H1 (cell line): ENCODE measurements at regions not wholly inside any gene's neighbourhood (a gene's known extent, or its start where the extent isn't known, plus 50 kb on each side); places are given as distances from the start of the nearest gene placed in this dataset.

Experiments
- CTCF ChIA-PET: fragments of 300-600 bp; sonication (Branson Sonifier 250); formaldehyde crosslinking; loops from one replicate; lab custom pipeline; 2021; ENCODE audit not compliant: partially characterized antibody; lab: Charles Lee
- POLR2A ChIA-PET: fragments of 300-600 bp; sonication (Branson Sonifier 250); formaldehyde crosslinking; loops from one replicate; lab custom pipeline; 2021; ENCODE audit warnings: inconsistent platforms; ENCODE audit not compliant: partially characterized antibody; lab: Charles Lee
- DNase-seq, 2 experiments: peaks; one replicate each; pipeline versions ENCODE4 v3.0.0 to v3.0.0-alpha.2; 2010 to 2022; ENCODE audit warnings: low spot score in 2 of 2, low read depth in 1 of 2, mixed read lengths in 1 of 2
- FAIRE-seq: peaks from 2 replicates; lab custom pipeline; 2011; peaks lifted over from hg19 to GRCh38; lab: Jason Lieb, UNC
- H2AFZ ChIP-seq: 2 replicates; pipeline ENCODE4 v1.8.1; 2012; ENCODE audit warnings: low read length, inconsistent platforms
- H2AK5ac ChIP-seq: 2 replicates; pipeline ENCODE4 v1.6.1; 2013; ENCODE audit warnings: low read depth, low read length
- H2BK120ac ChIP-seq: replicated peaks from 2 replicates; pipeline ENCODE3; 2013; ENCODE audit warnings: low read depth, low read length, inconsistent platforms
- H2BK12ac ChIP-seq: 2 replicates; pipeline ENCODE4 v1.6.1; 2013; ENCODE audit warnings: low read depth, low read length
- H2BK15ac ChIP-seq: 2 replicates; pipeline ENCODE4 v1.6.1; 2013; ENCODE audit warnings: low read length
- H2BK20ac ChIP-seq: 2 replicates; pipeline ENCODE4 v1.6.1; 2013; ENCODE audit warnings: low read length
- H2BK5ac ChIP-seq: 2 replicates; pipeline ENCODE4 v1.6.1; 2013; ENCODE audit warnings: low read depth, low read length
- H3K14ac ChIP-seq: 2 replicates; pipeline ENCODE4 v1.6.1; 2013; ENCODE audit warnings: inconsistent platforms; ENCODE audit not compliant: insufficient read length
- H3K18ac ChIP-seq: 2 replicates; pipeline ENCODE4 v1.6.1; 2013; ENCODE audit warnings: low read length; ENCODE audit errors: extremely low read depth
- H3K23ac ChIP-seq: 2 replicates; pipeline ENCODE4 v1.6.1; 2013; ENCODE audit warnings: inconsistent platforms; ENCODE audit not compliant: insufficient read length
- H3K23me2 ChIP-seq: 2 replicates; pipeline ENCODE4 v1.6.1; 2013; ENCODE audit warnings: low read depth, low read length
- H3K27ac ChIP-seq: 2 replicates; pipeline ENCODE4 v1.6.1; 2011; ENCODE audit warnings: low read depth, low read length, inconsistent platforms
- H3K27me3 ChIP-seq, 4 experiments: replicated peaks in 1 of 4; 1 replicate in 1 of 4; 2 replicates in 3 of 4; pipeline versions ENCODE4 v1.6.1 to v1.8.1; 2011 to 2013; ENCODE audit warnings: low read length in 3 of 4, mild to moderate bottlenecking in 3 of 4, inconsistent platforms in 2 of 4, mixed read lengths in 2 of 4, moderate library complexity in 1 of 4; ENCODE audit not compliant: control insufficient read depth in 3 of 4, insufficient read depth in 3 of 4; ENCODE audit errors: extremely low read depth in 1 of 4
- H3K36me3 ChIP-seq, 4 experiments: 2 replicates each; pipeline versions ENCODE4 v1.6.1 to v1.8.1; 2011 to 2013; ENCODE audit warnings: mild to moderate bottlenecking in 4 of 4, low read length in 3 of 4, moderate library complexity in 2 of 4, control low read depth in 1 of 4, inconsistent platforms in 1 of 4; ENCODE audit not compliant: insufficient read depth in 4 of 4, control insufficient read depth in 2 of 4
- H3K4ac ChIP-seq: replicated peaks from 2 replicates; pipeline ENCODE3; 2013; ENCODE audit warnings: low read length, low read depth, mixed read lengths, inconsistent platforms; ENCODE audit not compliant: insufficient read length
- H3K4me1 ChIP-seq, 4 experiments: replicated peaks in 1 of 4; 1 replicate in 1 of 4; 2 replicates in 3 of 4; pipeline versions ENCODE4 v1.6.1 to v1.8.1; 2011 to 2013; ENCODE audit warnings: low read length in 3 of 4, inconsistent platforms in 2 of 4, mixed read lengths in 1 of 4; ENCODE audit not compliant: insufficient read depth in 4 of 4, control insufficient read depth in 3 of 4
- H3K4me2 ChIP-seq, 2 experiments: 2 replicates each; pipeline versions ENCODE4 v1.6.1 to v1.8.1; 2011 to 2013; ENCODE audit warnings: low read depth in 2 of 2, low read length in 2 of 2, control low read depth in 1 of 2, inconsistent platforms in 1 of 2, mild to moderate bottlenecking in 1 of 2; ENCODE audit not compliant: insufficient read depth in 1 of 2
- H3K4me3 ChIP-seq, 4 experiments: fragments of 200-600, 300-600 bp in 1 of 4; sonication (generic), shearing (Covaris generic), sonication (Bioruptor Twin) in 1 of 4; 2 replicates each; pipeline versions ENCODE4 v1.5.1 to v1.8.1; 2011 to 2016; ENCODE audit warnings: low read length in 4 of 4, low read depth in 3 of 4, control low read depth in 2 of 4, inconsistent platforms in 2 of 4, mild to moderate bottlenecking in 2 of 4, mixed read lengths in 1 of 4, moderate library complexity in 1 of 4; ENCODE audit not compliant: insufficient read depth in 2 of 4; ENCODE audit errors: extremely low read depth in 1 of 4
- H3K56ac ChIP-seq: replicated peaks from 2 replicates; pipeline ENCODE3; 2013; ENCODE audit warnings: low read depth, mild to moderate bottlenecking, mixed read lengths, low read length, inconsistent platforms; ENCODE audit not compliant: insufficient read length
- H3K79me1 ChIP-seq: 2 replicates; pipeline ENCODE4 v1.6.1; 2013; ENCODE audit warnings: low read depth, low read length, control low read depth
- H3K79me2 ChIP-seq, 2 experiments: 2 replicates each; pipeline versions ENCODE4 v1.6.1 to v1.8.1; 2012 to 2013; ENCODE audit warnings: low read length in 2 of 2, mild to moderate bottlenecking in 2 of 2, inconsistent platforms in 1 of 2; ENCODE audit not compliant: insufficient read depth in 2 of 2, control insufficient read depth in 1 of 2
- H3K9ac ChIP-seq, 4 experiments: replicated peaks in 1 of 4; 1 replicate in 1 of 4; 2 replicates in 3 of 4; pipeline versions ENCODE4 v1.6.1 to v1.8.1; 2011 to 2013; ENCODE audit warnings: low read depth in 3 of 4, low read length in 3 of 4, control low read depth in 2 of 4, mild to moderate bottlenecking in 2 of 4, moderate library complexity in 2 of 4, inconsistent platforms in 1 of 4; ENCODE audit errors: extremely low read depth in 1 of 4
- H3K9me3 ChIP-seq, 2 experiments: 2 replicates each; pipeline versions ENCODE4 v1.6.1 to v1.8.1; 2012 to 2013; ENCODE audit warnings: mild to moderate bottlenecking in 2 of 2, moderate library complexity in 2 of 2, control low read depth in 1 of 2, inconsistent platforms in 1 of 2, low read depth in 1 of 2, low read length in 1 of 2, mixed read lengths in 1 of 2; ENCODE audit not compliant: insufficient read depth in 2 of 2
- H4K20me1 ChIP-seq, 2 experiments: replicated peaks in 1 of 2; 2 replicates each; pipeline versions ENCODE3 to v1.8.1; 2011 to 2013; ENCODE audit warnings: inconsistent platforms in 2 of 2, low read length in 2 of 2, mild to moderate bottlenecking in 1 of 2; ENCODE audit not compliant: insufficient read depth in 2 of 2, control insufficient read depth in 1 of 2
- H4K5ac ChIP-seq: 2 replicates; pipeline ENCODE4 v1.6.1; 2013; ENCODE audit warnings: low read length, low read depth, mixed read lengths, inconsistent platforms; ENCODE audit not compliant: insufficient read length
- H4K8ac ChIP-seq: 2 replicates; pipeline ENCODE4 v1.8.0; 2013; ENCODE audit warnings: mild to moderate bottlenecking, moderate library complexity, low read length, inconsistent platforms; ENCODE audit not compliant: insufficient read depth; ENCODE audit errors: extremely low read depth
- H4K91ac ChIP-seq: replicated peaks from 2 replicates; pipeline ENCODE3; 2013; ENCODE audit warnings: low read length, mixed read lengths, inconsistent platforms; ENCODE audit not compliant: insufficient read length
- HDAC6 ChIP-seq: IDR thresholded peaks from one replicate; pipeline ENCODE4 v1.7.1; 2012; ENCODE audit warnings: low read depth, mild to moderate bottlenecking, inconsistent platforms, low read length, moderate library complexity
- SIX5 ChIP-seq: IDR thresholded peaks from 2 replicates; pipeline ENCODE4 v1.6.1; 2011; ENCODE audit warnings: mild to moderate bottlenecking, low read depth, low read length
- WGBS, 2 experiments: shearing (Covaris generic) in 1 of 2; methylation state at CpG; one replicate each; pipeline versions ENCODE4 v1.1.6 to v1.1.7; 2013 to 2015; ENCODE audit warnings: low lambda C conversion rate in 2 of 2, mixed read lengths in 2 of 2, inconsistent platforms in 1 of 2, low coverage in 1 of 2, missing lambda C conversion rate in 1 of 2; ENCODE audit not compliant: insufficient replicate concordance in 2 of 2, insufficient coverage in 1 of 2, insufficient read length in 1 of 2; ENCODE audit errors: extremely low coverage in 1 of 2, missing lambda C conversion rate in 1 of 2; 5-methylcytosine and 5-hydroxymethylcytosine counted together

DNA sequence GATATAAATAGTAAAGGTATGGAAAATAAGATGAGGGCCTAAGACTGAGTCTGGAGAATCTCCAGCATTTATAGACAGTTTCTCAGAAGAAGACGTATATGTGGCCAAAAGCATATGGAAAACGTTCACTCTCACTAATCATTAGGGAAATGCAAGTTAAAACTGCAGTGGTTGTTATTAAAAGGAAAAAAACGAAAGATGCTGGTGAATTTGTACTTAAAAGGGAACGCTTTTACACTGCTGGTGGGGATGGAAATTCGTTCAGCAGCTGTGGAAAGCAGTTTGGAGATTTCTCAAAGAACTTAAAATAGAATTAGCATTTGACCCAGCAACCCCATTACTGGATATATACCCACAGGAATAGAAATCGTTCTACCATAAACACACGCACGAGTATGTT, 180.5 kb upstream of the CADM1 start:
- Histone ChIP-seq H2BK15ac (no peak overlapping the region), H3K4ac (no peak overlapping the region)

More for the DNA sequence above, 180.5 kb upstream of the CADM1 start:
- ChIA-PET CTCF (no interaction called here), POLR2A (no interaction called here)
- no peak overlapping the region for H2AK5ac ChIP-seq
- no peaks in the 10 kb centered on the region for H3K79me2 ChIP-seq
- DNase-seq (no peak), FAIRE-seq (no peak)
- no peak overlapping the region for H3K14ac ChIP-seq
- no peak overlapping the region for H4K91ac ChIP-seq
- H3K27me3 ChIP-seq, result peaks cover 0 to 2% (median 0%) of the 10 kb centered on the region in 4 experiments; a peak in 2 of 7 replicates
- H3K4me2 ChIP-seq, result no peak overlapping the region
- H2BK12ac ChIP-seq, result no peak overlapping the region
- H3K9me3 ChIP-seq, result no peaks in the 10 kb centered on the region
- H3K56ac ChIP-seq, result no peak overlapping the region
- H2BK20ac ChIP-seq, result no peak overlapping the region
- H4K20me1 ChIP-seq, result no peaks in the 10 kb centered on the region
- H3K23ac ChIP-seq, result no peak overlapping the region
- H4K5ac ChIP-seq, result no peak overlapping the region
- no peak overlapping the region for H3K18ac ChIP-seq
- no peak overlapping the region for H3K27ac ChIP-seq
- no peaks in the 10 kb centered on the region for H3K4me1 ChIP-seq
- H3K79me1 ChIP-seq, result no peaks in the 10 kb centered on the region
- H2BK5ac ChIP-seq, result no peak overlapping the region
- no peaks in the 10 kb centered on the region; the same call in 1 of the 2 replicates for H3K23me2 ChIP-seq
- no peak overlapping the region for H2AFZ ChIP-seq
- WGBS, 2 experiments, result 77% methylated on average over 8 of the region's 8 CpGs; no CpG with 5 or more reads in 1 of the 2 experiments
- H4K8ac ChIP-seq, result no peak overlapping the region
- H3K4me3 ChIP-seq, result no peak overlapping the region
- H3K36me3 ChIP-seq, result no peaks in the 10 kb centered on the region
- H2BK120ac ChIP-seq, result no peak overlapping the region
- TF ChIP-seq SIX5 (no peak), HDAC6 (no peak)
- TF ChIP-seq, all 59 proteins: peak for 0
- H3K9ac ChIP-seq, result no peak overlapping the region
